Panc1 (cell line): ENCODE measurements at regions not wholly inside any gene's neighbourhood (a gene's known extent, or its start where the extent isn't known, plus 50 kb on each side); places are given as distances from the start of the nearest gene placed in this dataset.

ENCODE experiments used
- CTCF ChIP-seq: fragments of 450-650 bp; IDR thresholded peaks from 2 replicates; pipeline ENCODE4 v1.5.1; 2017; ENCODE audit warnings: mild to moderate bottlenecking
- POLR2AphosphoS5 ChIP-seq: IDR thresholded peaks from 2 replicates; pipeline ENCODE4 v1.6.1; 2012; ENCODE audit warnings: mild to moderate bottlenecking, low read depth, low read length, moderate library complexity
- REST ChIP-seq, 2 experiments: IDR thresholded peaks; 2 replicates each; pipeline ENCODE4 v1.6.1; 2011 to 2012; ENCODE audit warnings: low read depth in 2 of 2, control low read depth in 1 of 2, low read length in 1 of 2, mild to moderate bottlenecking in 1 of 2, moderate library complexity in 1 of 2; ENCODE audit not compliant: insufficient read depth in 1 of 2

GRCh38 chr5:5587474-5587873 lies 165.0 kb downstream of the ICE1 start:
- TF ChIP-seq POLR2AphosphoS5: no peak
- TF ChIP-seq REST (IDR thresholded peaks at IDR 0.05; ENCODE audit: insufficient read depth in 1 of 2, low read depth in 2 of 2, low read length in 1 of 2): no peak
- no peak for TF ChIP-seq CTCF
